HG02798 (cell line): ENCODE measurements at regions not wholly inside any gene's neighbourhood (a gene's known extent, or its start where the extent isn't known, plus 50 kb on each side); places are given as distances from the start of the nearest gene placed in this dataset.

Experiments used
- ATAC-seq: cut with Tn5 transposase; IDR thresholded peaks from one replicate; pipeline ENCODE4 v1.9.1; 2021; ENCODE audit warnings: mild to moderate bottlenecking; ENCODE audit not compliant: unreplicated experiment, poor library complexity

DNA sequence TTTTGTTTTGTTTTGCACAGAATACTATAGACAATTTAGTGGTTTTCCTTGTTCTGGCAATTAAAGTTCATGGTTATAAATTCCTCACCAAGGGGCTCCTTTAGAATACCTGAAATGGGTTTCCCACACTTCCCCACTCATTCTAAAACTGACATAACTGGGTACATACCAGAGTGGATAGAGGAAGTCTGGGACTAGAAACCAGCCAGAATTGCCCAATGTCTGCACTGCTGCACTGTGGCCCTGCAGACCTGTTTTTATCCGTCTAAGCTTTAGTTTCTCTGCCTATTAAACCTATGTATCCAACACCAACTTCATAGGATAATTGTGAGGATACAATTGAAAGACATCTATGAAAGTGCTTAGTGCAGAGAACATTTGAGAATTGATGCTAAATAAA, 498.6 kb downstream of the KCTD12 start:
- no peak for ATAC-seq

DNA sequence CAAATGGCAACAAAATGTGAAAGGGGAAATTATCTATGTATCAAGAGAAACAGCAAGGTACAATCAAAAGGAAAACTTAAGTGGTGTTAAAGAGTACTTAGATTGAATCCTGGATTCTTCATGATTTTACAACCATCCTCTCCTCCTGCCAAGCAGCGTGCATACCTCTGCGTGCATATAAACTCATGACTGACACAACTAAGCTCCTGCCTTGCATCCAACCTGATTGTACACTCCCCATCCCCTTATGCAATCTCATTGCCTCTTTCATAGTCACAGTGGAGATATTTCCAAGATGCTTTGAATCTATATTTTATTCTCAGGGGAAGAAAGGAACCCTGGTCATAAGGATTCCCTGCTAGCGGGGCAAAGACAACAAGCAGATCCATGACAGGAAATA, 499.9 kb downstream of the KCTD12 start:
- no peak for ATAC-seq

DNA sequence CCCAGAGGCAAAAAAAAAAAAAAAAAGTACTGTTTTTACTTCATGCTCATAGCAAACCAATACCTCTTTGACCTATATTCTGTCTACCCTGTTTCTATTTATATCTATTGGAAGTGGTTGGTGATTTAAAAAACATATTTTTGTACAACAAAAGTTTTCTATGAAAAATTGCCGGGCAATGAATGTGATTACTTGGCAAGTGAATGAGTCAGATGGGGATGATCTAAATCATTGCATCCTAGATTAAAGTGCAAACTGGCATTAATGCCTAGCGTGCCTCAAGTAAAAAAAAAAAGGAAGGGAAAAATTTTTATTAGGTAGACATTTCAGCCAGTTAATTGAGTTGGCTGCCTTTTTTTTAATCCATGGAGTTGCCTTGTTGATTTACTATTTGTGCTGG, 500.6 kb downstream of the KCTD12 start:
- ATAC-seq, result no peak

DNA sequence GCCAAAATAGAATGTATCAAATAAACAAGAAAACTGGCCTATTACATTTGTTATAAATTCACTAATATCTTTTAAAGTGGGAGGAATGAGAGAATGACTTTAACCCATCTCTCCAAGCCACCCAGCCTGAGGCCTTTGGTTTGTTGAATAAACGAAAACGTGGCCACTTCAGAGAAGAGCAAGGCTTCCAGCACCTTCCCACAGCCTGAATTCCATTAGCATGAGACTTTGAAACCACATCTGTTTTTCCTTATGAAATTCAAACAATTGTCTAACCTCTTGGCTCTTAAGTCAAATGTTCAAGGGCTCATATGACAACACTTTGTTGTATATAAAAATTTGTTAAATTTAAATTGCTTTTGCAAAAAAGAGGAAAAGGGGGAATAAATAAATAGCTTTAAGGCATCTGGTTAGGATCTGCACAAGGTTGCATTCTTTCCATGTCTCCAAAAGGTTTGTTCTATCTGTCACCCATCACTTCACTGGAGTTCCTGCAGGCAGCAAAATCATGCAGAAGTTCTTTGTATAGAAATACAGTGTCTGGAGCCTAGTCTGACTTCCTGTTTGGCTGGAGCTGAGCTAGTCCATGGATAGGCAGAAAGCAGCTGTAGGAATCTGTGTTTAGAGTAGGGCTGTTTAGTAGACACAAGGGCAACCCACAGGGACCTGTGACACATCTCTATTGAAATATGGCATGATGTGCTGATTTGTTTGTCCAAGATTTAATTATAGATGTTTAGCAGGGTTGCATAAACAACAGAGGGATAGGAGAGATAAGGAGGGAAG, 502.3 kb downstream of the KCTD12 start:
- no peak for ATAC-seq

DNA sequence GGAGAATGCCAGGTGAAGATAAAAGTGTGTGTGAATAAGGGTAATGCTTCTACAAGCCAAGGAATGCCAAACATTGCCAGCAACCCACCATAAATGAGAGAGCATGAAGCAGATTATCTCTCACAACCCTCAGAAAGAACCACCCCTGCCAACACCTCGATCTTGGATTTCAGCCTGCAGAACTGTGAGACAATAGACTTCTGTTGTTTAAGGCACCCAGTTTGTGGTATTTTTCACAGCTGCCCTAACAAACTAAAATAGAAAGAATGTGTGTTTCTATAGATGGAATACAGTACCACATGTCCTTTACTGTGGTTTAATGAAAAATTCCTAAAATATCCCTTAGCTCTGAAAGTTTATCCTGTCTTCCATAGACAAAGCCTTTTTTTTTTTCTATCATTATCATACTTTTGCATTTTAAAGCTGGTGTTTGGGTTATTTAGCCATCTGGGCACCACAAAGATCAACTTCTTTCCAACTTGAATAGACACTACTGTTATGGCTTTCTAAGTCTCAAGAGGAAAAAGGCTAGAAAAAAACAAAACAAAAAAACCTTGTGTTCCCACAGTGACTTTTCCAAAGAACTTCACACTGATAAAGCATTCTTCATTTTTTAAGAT, 505.6 kb downstream of the KCTD12 start:
- ATAC-seq, result no peak

DNA sequence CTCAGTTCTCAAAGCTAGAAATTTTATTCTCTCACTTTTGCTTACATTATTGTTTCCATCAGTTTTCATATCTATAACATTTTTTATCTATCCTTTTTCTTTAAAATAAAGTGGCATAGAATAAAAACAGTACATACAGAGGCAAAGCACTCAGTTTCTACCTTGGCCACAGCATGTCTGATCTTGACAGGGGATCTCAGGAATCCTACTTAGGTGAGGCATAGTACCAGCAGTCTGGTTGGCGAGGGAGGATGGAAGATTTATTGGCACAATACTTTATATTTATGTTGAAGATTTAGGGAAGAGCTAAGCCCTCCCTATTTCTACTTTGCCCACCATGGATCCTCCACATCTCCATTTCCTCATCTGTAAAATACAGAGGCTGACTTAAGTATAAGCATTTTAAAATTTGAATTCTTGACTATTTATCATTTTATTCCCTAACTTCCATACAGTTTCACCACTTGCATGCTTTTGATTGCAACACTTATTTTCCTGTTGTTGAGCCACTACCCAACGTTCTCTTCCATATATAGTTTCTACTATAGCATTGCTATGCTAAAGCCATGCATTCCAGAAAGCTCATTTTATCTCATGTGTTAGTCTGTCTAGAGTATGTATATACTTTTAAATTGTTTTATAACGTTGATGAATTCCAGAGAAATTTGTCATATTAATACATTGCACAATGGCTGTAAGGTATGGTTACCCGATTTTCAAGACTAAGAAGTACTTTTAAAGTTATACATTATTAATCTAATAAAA, 506.7 kb downstream of the KCTD12 start:
- no peak for ATAC-seq

DNA sequence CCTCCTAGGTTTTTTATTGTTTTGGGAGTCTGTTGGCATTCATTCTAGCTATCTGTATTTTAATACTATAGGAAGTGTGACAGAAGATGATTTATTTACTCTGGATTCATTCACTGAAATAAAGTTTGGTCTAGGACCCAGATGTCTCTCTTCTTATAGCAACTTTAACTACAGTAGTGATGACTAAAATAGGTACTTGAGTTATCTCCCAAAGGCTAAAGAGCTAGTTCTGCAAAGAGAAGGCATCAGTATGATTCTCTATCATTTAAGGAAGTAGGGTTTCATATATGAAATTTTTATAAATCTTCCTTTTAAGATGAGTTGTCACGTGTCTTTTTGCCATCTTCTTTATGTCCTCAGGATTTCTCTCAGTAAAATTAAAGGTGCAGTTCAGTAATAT, 507.4 kb downstream of the KCTD12 start:
- ATAC-seq, result no peak

DNA sequence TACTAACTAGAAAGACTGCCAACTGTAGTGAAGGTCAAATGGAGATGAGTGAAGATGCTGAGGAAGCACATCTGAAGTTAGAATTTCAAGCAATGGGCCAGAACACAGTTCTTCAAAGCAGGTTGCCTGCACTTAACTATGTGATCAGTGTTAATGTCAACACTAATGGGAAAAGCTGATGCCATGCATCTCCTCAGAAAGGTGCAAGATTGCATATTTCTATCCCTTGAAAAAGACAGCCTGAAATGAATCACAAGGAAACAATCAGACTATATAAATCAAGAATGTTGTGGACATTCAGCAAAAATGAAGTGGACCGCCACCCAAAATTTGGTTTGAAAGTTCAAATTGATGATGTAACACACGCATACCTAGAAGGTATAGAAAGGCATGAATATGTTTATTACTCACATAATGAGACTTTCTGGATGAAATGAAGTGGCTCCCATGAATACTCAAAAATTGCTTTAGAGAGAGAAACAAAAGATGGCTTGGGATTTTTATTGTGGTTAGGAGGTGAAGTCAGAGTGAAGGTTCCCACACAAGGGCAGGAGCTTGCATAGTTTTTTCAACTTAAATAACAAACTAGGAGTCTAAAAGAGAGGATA, 522.4 kb downstream of the KCTD12 start:
- ATAC-seq, result no peak

GRCh38 chr13:76361868-76362267, 524.3 kb downstream of the KCTD12 start:
- no peak for ATAC-seq

- ATAC-seq, result no peak
These were observed 534.5 kb downstream of the KCTD12 start for GRCh38 chr13:76351541-76352229.

- no peak for ATAC-seq
These were observed 535.8 kb downstream of the KCTD12 start for GRCh38 chr13:76350399-76350798.

DNA sequence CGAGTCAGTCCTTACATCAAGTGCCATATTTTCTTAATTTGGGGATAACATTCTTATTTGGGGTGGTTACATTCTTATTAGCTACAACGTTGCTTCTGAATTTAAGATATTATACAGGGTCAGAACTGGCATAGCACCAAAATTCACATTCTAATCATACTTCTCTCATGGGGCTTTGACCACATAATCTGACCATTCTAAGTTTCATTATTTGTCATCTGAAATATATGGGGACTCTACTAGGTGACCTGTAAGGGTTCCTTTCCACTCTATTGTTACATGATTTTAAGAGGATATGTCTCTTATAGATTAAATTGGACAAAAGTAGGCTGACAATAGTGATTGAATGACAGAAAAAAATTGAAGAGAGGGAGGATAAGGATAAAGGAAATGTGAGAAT, 536.5 kb downstream of the KCTD12 start:
- ATAC-seq, result no peak

- ATAC-seq, result no peak
These were observed 546.6 kb downstream of the KCTD12 start for GRCh38 chr13:76339649-76340048.

GRCh38 chr13:76338003-76338402, 548.2 kb downstream of the KCTD12 start:
- no peak for ATAC-seq

DNA sequence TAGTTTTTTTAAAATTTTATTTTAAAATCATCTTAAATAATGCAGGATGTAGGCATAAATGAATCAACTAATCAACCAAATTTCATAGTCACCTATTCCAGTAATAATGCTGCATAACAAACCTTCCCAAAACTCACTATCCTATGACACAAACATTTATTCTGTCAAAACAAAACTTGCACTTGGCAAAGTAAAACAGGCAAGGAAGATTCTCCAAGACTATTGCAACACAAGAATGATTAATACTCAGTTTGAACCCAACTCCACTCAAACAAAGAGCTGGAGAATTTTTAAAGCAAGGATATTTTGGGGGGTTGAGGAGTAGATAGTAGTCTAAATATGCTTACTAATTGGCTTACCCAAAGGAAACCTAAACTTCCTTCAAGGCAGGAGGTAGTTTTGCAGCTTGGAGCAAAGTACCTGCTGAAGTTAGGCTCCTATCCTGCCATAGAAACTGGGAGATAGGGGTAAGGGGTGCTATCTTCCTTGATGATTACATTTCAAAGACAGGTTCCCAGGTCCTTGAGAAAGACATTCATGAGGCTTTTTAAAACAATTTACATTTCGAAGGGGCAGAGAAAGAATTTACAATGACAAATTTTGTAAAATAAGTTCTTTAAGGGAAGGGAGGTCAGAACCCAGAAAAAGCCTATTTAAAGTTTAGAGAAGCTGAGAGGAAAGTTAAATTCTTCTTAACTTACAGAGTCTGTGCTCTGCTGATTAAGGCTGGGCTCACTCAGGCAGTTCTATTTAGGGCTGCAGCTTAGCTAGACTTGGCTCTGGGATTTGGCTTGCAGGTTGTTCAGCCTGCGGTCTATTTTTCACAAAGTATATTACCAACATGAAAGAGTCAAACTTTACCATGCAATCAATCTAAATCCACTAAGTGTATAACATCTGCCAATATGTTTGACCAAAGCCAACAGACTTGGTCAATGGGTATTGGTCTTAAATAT, 549.0 kb downstream of the KCTD12 start:
- ATAC-seq, result no peak

- no peak for ATAC-seq
These were observed 550.7 kb downstream of the KCTD12 start for GRCh38 chr13:76335463-76335862.

DNA sequence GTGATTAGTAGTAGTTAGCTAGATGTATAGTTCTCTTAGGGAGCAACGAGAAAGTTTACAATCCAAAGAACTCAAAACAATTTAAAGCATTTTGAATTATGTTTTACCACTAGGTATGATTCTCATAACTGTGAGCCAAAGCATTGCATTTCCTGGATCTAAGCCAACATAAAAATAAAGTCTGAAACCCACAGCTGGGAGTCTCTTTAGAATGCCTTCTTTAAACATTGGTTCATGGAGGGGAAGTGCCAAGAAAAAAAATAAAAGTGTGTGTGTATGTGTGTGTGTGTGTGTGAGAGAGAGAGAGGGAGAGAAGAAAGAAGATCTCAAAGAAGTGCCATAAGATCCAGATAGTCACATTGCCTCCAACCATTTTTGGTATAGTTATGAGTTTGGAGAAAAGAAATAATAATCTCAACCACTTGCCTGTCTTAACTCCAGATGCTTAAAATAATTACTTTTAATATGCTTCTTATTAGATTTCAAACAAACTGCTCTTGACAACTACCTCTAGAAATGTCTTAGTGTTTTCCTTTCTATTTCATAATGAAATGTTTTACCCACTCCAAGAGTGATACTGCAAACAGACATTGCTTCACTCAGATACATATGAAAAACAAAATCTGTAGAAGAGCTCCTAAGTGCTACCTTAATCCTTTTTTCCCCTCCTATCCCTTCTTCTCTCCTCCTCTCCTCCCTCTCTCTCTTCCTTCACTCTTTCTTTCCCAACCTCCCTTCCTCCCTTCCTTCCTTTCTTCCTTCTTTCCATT, 554.1 kb downstream of the KCTD12 start:
- no peak for ATAC-seq

DNA sequence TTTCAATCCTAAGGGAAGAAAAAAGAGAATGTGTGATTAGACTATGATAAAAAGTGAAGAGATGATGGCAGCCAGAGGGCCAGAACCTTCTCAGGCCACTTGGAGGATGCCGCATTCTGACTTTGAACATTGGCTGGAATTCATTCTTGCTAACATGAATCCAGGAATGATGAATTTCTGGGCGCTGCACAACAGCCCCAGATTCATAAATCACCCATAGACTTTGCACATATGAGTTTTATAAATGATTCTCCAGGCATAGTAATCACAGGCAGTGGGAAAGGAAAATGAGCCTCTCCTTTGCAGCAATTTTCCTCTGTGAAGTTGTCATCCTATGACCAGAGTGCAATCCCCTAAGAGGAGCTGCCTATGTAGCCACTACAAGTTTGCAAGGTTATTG, 555.4 kb downstream of the KCTD12 start:
- no peak for ATAC-seq
